SK-N-SH (cell line): ENCODE measurements at regions not wholly inside any gene's neighbourhood (a gene's known extent, or its start where the extent isn't known, plus 50 kb on each side); places are given as distances from the start of the nearest gene placed in this dataset.

Source experiments
- CTCF ChIA-PET: fragments of 300-600, 350-600 bp; formaldehyde crosslinking; extraction: SDS; loops from one replicate; lab custom pipeline; 2021; lab: Yijun Ruan, JAX
- POLR2A ChIA-PET: fragments of 350-600 bp; sonication (Branson Sonifier 250); formaldehyde crosslinking; extraction: SDS; loops from one replicate; lab custom pipeline; 2020; ENCODE audit warnings: antibody characterized with exemption, inconsistent platforms; lab: Yijun Ruan, JAX
- DNase-seq: peaks from one replicate; pipeline ENCODE4 v3.0.0; 2012
- H2AFZ ChIP-seq: fragments of 200-600 bp; sonication (generic); 2 replicates; pipeline ENCODE4 v1.8.1; 2016; ENCODE audit warnings: antibody characterized with exemption, mild to moderate bottlenecking, low read depth
- H3F3A ChIP-seq: fragments of 200-600 bp; sonication (generic); replicated peaks from 2 replicates; pipeline ENCODE3; 2016; ENCODE audit warnings: antibody characterized with exemption, mild to moderate bottlenecking; ENCODE audit not compliant: insufficient read depth
- H3K27ac ChIP-seq, 2 experiments: fragments of 200-500 bp in 1 of 2; fragments of 200-600 bp in 1 of 2; sonication (Bioruptor generic) in 1 of 2; sonication (generic), shearing (Covaris generic) in 1 of 2; 2 replicates each; pipeline versions ENCODE4 v1.5.1 to v1.6.1; 2014 to 2016; ENCODE audit warnings: low read depth in 2 of 2, inconsistent platforms in 1 of 2, low read length in 1 of 2, mild to moderate bottlenecking in 1 of 2, mixed read lengths in 1 of 2
- H3K27me3 ChIP-seq: fragments of 200-600 bp; sonication (generic), shearing (Covaris generic); 2 replicates; pipeline ENCODE4 v1.6.1; 2016; ENCODE audit warnings: mixed run types; ENCODE audit not compliant: insufficient read depth
- H3K36me3 ChIP-seq, 2 experiments: fragments of 200-500 bp in 1 of 2; fragments of 200-600 bp in 1 of 2; sonication (Bioruptor generic) in 1 of 2; sonication (generic) in 1 of 2; replicated peaks in 1 of 2; 2 replicates each; pipeline versions ENCODE3 to v1.5.1; 2014 to 2016; ENCODE audit warnings: low read length in 1 of 2, mild to moderate bottlenecking in 1 of 2; ENCODE audit not compliant: insufficient read depth in 2 of 2, control insufficient read depth in 1 of 2
- H3K4me1 ChIP-seq, 2 experiments: fragments of 200-500 bp in 1 of 2; fragments of 200-600 bp in 1 of 2; sonication (Bioruptor generic) in 1 of 2; sonication (generic), shearing (Covaris generic) in 1 of 2; 2 replicates each; pipeline versions ENCODE4 v1.5.1 to v1.6.1; 2014 to 2016; ENCODE audit warnings: low read depth in 1 of 2, low read length in 1 of 2, mixed run types in 1 of 2; ENCODE audit not compliant: insufficient read depth in 2 of 2, control insufficient read depth in 1 of 2
- H3K4me2 ChIP-seq: fragments of 200-600 bp; sonication (generic), shearing (Covaris generic); 2 replicates; pipeline ENCODE4 v1.6.1; 2017; ENCODE audit warnings: mixed run types
- H3K4me3 ChIP-seq, 2 experiments: fragments of 200-500 bp in 1 of 2; fragments of 200-600 bp in 1 of 2; sonication (Bioruptor generic) in 1 of 2; sonication (generic), shearing (Covaris generic) in 1 of 2; 2 replicates each; pipeline versions ENCODE4 v1.5.1 to v1.8.1; 2014 to 2016; ENCODE audit warnings: low read depth in 2 of 2, inconsistent platforms in 1 of 2, low read length in 1 of 2, mild to moderate bottlenecking in 1 of 2, mixed read lengths in 1 of 2, moderate library complexity in 1 of 2
- H3K79me2 ChIP-seq: fragments of 200-600 bp; sonication (generic); 2 replicates; pipeline ENCODE4 v1.8.1; 2017; ENCODE audit warnings: mild to moderate bottlenecking; ENCODE audit not compliant: insufficient read depth
- H3K9ac ChIP-seq: fragments of 200-600 bp; sonication (generic); 2 replicates; pipeline ENCODE4 v1.6.1; 2017; ENCODE audit warnings: mixed run types
- H3K9me2 ChIP-seq: fragments of 200-600 bp; sonication (generic); 2 replicates; pipeline ENCODE4 v1.6.1; 2017; ENCODE audit warnings: mixed run types
- H3K9me3 ChIP-seq: fragments of 200-600 bp; sonication (generic); 2 replicates; pipeline ENCODE4 v1.6.1; 2017; ENCODE audit warnings: mixed run types, mild to moderate bottlenecking, moderate library complexity
- H4K20me1 ChIP-seq: fragments of 200-600 bp; sonication (generic); 2 replicates; pipeline ENCODE4 v1.6.1; 2017; ENCODE audit warnings: mild to moderate bottlenecking, mixed run types; ENCODE audit not compliant: insufficient read depth
- CTCF ChIP-seq: fragments of 200-600 bp; sonication (generic); IDR thresholded peaks from 2 replicates; pipeline ENCODE4 v1.6.1; 2017; ENCODE audit warnings: antibody characterized with exemption, mild to moderate bottlenecking, moderate library complexity
- ELF1 ChIP-seq: IDR thresholded peaks from 2 replicates; pipeline ENCODE4 v1.4.0; 2012
- EZH2phosphoT487 ChIP-seq: fragments of 200-600 bp; sonication (generic); IDR thresholded peaks from 2 replicates; pipeline ENCODE4 v1.6.1; 2017; ENCODE audit warnings: low read depth, mixed run types, mild to moderate bottlenecking, antibody characterized with exemption, moderate library complexity, borderline replicate concordance
- FOSL2 ChIP-seq: IDR thresholded peaks from 2 replicates; pipeline ENCODE4 v1.4.0; 2012; ENCODE audit warnings: low read depth, mild to moderate bottlenecking, moderate library complexity, borderline replicate concordance
- FOXJ3 ChIP-seq: sonication (generic); formaldehyde crosslinking; IDR thresholded peaks from 2 replicates; pipeline ENCODE4 v1.5.1; 2020; ENCODE audit warnings: mild to moderate bottlenecking, missing genetic modification reagents
- IRF3 ChIP-seq: fragments of 150-350 bp; IDR thresholded peaks from 2 replicates; pipeline ENCODE4 v1.6.1; 2016; ENCODE audit warnings: mild to moderate bottlenecking, low read depth, low read length
- JUND ChIP-seq: IDR thresholded peaks from 2 replicates; pipeline ENCODE4 v1.4.0; 2012
- MAX ChIP-seq: IDR thresholded peaks from 2 replicates; pipeline ENCODE4 v1.4.0; 2012; ENCODE audit warnings: low read depth
- MEF2A ChIP-seq: IDR thresholded peaks from 2 replicates; pipeline ENCODE4 v1.4.0; 2012; ENCODE audit warnings: low read depth, borderline replicate concordance
- NFIC ChIP-seq: IDR thresholded peaks from 2 replicates; pipeline ENCODE4 v1.4.0; 2012; ENCODE audit warnings: borderline replicate concordance
- PBX3 ChIP-seq: IDR thresholded peaks from 2 replicates; pipeline ENCODE4; 2012
- RAD21 ChIP-seq: IDR thresholded peaks from 2 replicates; pipeline ENCODE4 v1.6.1; 2012; ENCODE audit warnings: mild to moderate bottlenecking, low read length
- REST ChIP-seq: IDR thresholded peaks from 2 replicates; pipeline ENCODE4 v1.6.1; 2012; ENCODE audit warnings: mild to moderate bottlenecking, low read depth, low read length, moderate library complexity
- RXRA ChIP-seq: IDR thresholded peaks from 2 replicates; pipeline ENCODE4 v1.4.0; 2012; ENCODE audit warnings: low read depth, mild to moderate bottlenecking, borderline replicate concordance
- SIN3A ChIP-seq: IDR thresholded peaks from 2 replicates; pipeline ENCODE4 v1.6.1; 2012; ENCODE audit warnings: low read depth, mild to moderate bottlenecking, low read length, moderate library complexity, borderline replicate concordance
- SMC3 ChIP-seq: IDR thresholded peaks from 2 replicates; pipeline ENCODE4 v1.6.1; 2012; ENCODE audit warnings: low read depth, low read length, improper control_type of control experiment
- TAF1 ChIP-seq: IDR thresholded peaks from 2 replicates; pipeline ENCODE4 v1.6.1; 2012; ENCODE audit warnings: low read depth, mild to moderate bottlenecking, low read length, moderate library complexity, borderline replicate concordance
- YY1 ChIP-seq: IDR thresholded peaks from 2 replicates; pipeline ENCODE4 v1.4.0; 2012; ENCODE audit warnings: low read depth, mild to moderate bottlenecking
- ZBTB33 ChIP-seq: IDR thresholded peaks from 2 replicates; pipeline ENCODE4 v1.4.0; 2012; ENCODE audit warnings: low read depth, borderline replicate concordance
- WGBS: methylation state at CpG from one replicate; pipeline ENCODE4 v1.1.6; 2017; ENCODE audit warnings: low lambda C conversion rate; 5-methylcytosine and 5-hydroxymethylcytosine counted together

GRCh38 chr4:83876047-83876446, 340.1 kb downstream of the GPAT3 start:
- TF ChIP-seq SIN3A, result no peak
- TF ChIP-seq SMC3, result no peak
- no peak for TF ChIP-seq IRF3
- TF ChIP-seq ELF1, result no peak
- no peak for TF ChIP-seq EZH2phosphoT487
- no peak for TF ChIP-seq TAF1
- TF ChIP-seq MAX, result no peak
- no peak for TF ChIP-seq RAD21
- no peak for TF ChIP-seq JUND
- no peak for TF ChIP-seq ZBTB33
- no peak for TF ChIP-seq PBX3
- no peak for TF ChIP-seq REST
- TF ChIP-seq YY1, result no peak
- no peak for TF ChIP-seq FOXJ3
- TF ChIP-seq CTCF, result no peak
- no peak for TF ChIP-seq NFIC
- TF ChIP-seq RXRA, result no peak
- no peak for TF ChIP-seq MEF2A
- no peak for TF ChIP-seq FOSL2
- no peaks in the 10 kb centered on the region for H3K27me3 ChIP-seq
- H2AFZ ChIP-seq, result no peak overlapping the region
- H3K36me3 ChIP-seq, result no peaks in the 10 kb centered on the region
- no peaks in the 10 kb centered on the region for H3F3A ChIP-seq
- H3K4me3 ChIP-seq, result no peak overlapping the region
- WGBS, result 36% methylated on average over 1 of the region's 1 CpG
- H3K9ac ChIP-seq, result no peak overlapping the region
- no peak overlapping the region for H3K27ac ChIP-seq
- no peaks in the 10 kb centered on the region; the same call in 1 of the 2 replicates for H3K9me3 ChIP-seq
- no peaks in the 10 kb centered on the region for H3K4me1 ChIP-seq
- H3K79me2 ChIP-seq, result no peaks in the 10 kb centered on the region
- CTCF ChIA-PET, result no interaction called here
- POLR2A ChIA-PET, result no interaction called here
- no peak for DNase-seq
- no peak overlapping the region for H3K4me2 ChIP-seq
- H4K20me1 ChIP-seq, result no peaks in the 10 kb centered on the region
- no peaks in the 10 kb centered on the region for H3K9me2 ChIP-seq
